GM10266 (cell line): ENCODE measurements at regions not wholly inside any gene's neighbourhood (a gene's known extent, or its start where the extent isn't known, plus 50 kb on each side); places are given as distances from the start of the nearest gene placed in this dataset.

ENCODE experiments used
- DNase-seq: peaks from one replicate; pipeline ENCODE4 v3.0.0; 2012; ENCODE audit errors: extremely low spot score
- CTCF ChIP-seq: IDR thresholded peaks from 2 replicates; pipeline ENCODE4 v1.5.1; 2012; ENCODE audit warnings: mild to moderate bottlenecking, low read depth; ENCODE audit not compliant: control insufficient read depth, insufficient read depth; ENCODE audit errors: missing control alignments

GRCh38 chr5:120400356-120400755 is 63.7 kb upstream of the PRR16 start:
- DNase-seq: no peak
- TF ChIP-seq CTCF: no peak

GRCh38 chr5:120402606-120403005 is 61.5 kb upstream of the PRR16 start:
- TF ChIP-seq CTCF: no peak
- no peak for DNase-seq

- no peak for TF ChIP-seq CTCF
- no peak for DNase-seq
Measured at GRCh38 chr5:120405286-120405864, 58.7 kb upstream of the PRR16 start.

- no peak for TF ChIP-seq CTCF
- DNase-seq: no peak
Measured at GRCh38 chr5:120405923-120406322, 58.2 kb upstream of the PRR16 start.

- DNase-seq: no peak
Measured at GRCh38 chr5:120413686-120414085, 50.4 kb upstream of the PRR16 start.

More at GRCh38 chr5:120413686-120414085, 50.4 kb upstream of the PRR16 start:
- no peak for TF ChIP-seq CTCF
